Activated naive CD8-positive, alpha-beta T cell treated with anti-CD3 and anti-CD28 coated beads for 36 hours (primary cell): ENCODE measurements at regions not wholly inside any gene's neighbourhood (a gene's known extent, or its start where the extent isn't known, plus 50 kb on each side); places are given as distances from the start of the nearest gene placed in this dataset.
"Not testable (repeated sequence)": the region's sequence is repeated elsewhere in the genome, so short reads cannot be mapped to it uniquely, and the experiment has no call there.

ENCODE experiments used
- DNase-seq: peaks from one replicate; pipeline ENCODE4 v3.0.0; 2021
- H3K27ac Mint-ChIP-seq: one replicate; pipeline ENCODE4 v1.8.0; 2022; ENCODE audit warnings: mild to moderate bottlenecking, moderate library complexity, mixed read lengths
- H3K27me3 Mint-ChIP-seq: one replicate; pipeline ENCODE4 v1.8.0; 2022; ENCODE audit warnings: mild to moderate bottlenecking, mixed read lengths
- H3K36me3 Mint-ChIP-seq: one replicate; pipeline ENCODE4 v1.8.0; 2021; ENCODE audit warnings: mild to moderate bottlenecking, mixed read lengths
- H3K4me1 Mint-ChIP-seq: one replicate; pipeline ENCODE4 v1.8.0; 2021; ENCODE audit warnings: mixed read lengths
- H3K4me3 Mint-ChIP-seq: one replicate; pipeline ENCODE4 v1.8.0; 2022; ENCODE audit warnings: mild to moderate bottlenecking, moderate library complexity, mixed read lengths
- H3K9me3 Mint-ChIP-seq: one replicate; pipeline ENCODE4 v1.8.0; 2022; ENCODE audit warnings: mixed read lengths

GRCh38 chr10:10699427-10699826 lies 318.2 kb upstream of the CELF2 start:
- Mint-ChIP-seq H3K27ac (no peak overlapping the region), H3K4me1 (no peaks in the 10 kb centered on the region), H3K9me3 (no peaks in the 10 kb centered on the region), H3K4me3 (no peak overlapping the region), H3K36me3 (no peaks in the 10 kb centered on the region), H3K27me3 (peaks cover 8% of the 10 kb centered on the region)
- no peak for DNase-seq

GRCh38 chr10:10701084-10701611 lies 316.5 kb upstream of the CELF2 start:
- Mint-ChIP-seq H3K36me3 (no peaks in the 10 kb centered on the region), H3K4me3 (no peak overlapping the region), H3K27ac (no peak overlapping the region), H3K27me3 (peaks cover 11% of the 10 kb centered on the region), H3K4me1 (no peaks in the 10 kb centered on the region), H3K9me3 (no peaks in the 10 kb centered on the region)
- DNase-seq = no peak

- no peaks in the 10 kb centered on the region for H3K4me1 Mint-ChIP-seq
- peaks cover 6% of the 10 kb centered on the region for H3K27me3 Mint-ChIP-seq
- DNase-seq = no peak
- no peak overlapping the region for H3K27ac Mint-ChIP-seq
- no peak overlapping the region for H3K4me3 Mint-ChIP-seq
- H3K36me3 Mint-ChIP-seq = no peaks in the 10 kb centered on the region
- H3K9me3 Mint-ChIP-seq = no peaks in the 10 kb centered on the region
These were observed 315.5 kb upstream of the CELF2 start for GRCh38 chr10:10702211-10702610.

- H3K27me3 Mint-ChIP-seq = peaks cover 6% of the 10 kb centered on the region
- no peaks in the 10 kb centered on the region for H3K9me3 Mint-ChIP-seq
- no peak for DNase-seq
- no peak overlapping the region for H3K27ac Mint-ChIP-seq
- H3K4me1 Mint-ChIP-seq = no peaks in the 10 kb centered on the region
- no peaks in the 10 kb centered on the region for H3K36me3 Mint-ChIP-seq
- no peak overlapping the region for H3K4me3 Mint-ChIP-seq
These were observed 314.3 kb upstream of the CELF2 start for GRCh38 chr10:10703382-10703781.

- Mint-ChIP-seq H3K4me3 (no peak overlapping the region), H3K36me3 (no peaks in the 10 kb centered on the region), H3K4me1 (no peaks in the 10 kb centered on the region), H3K27me3 (peaks cover 5% of the 10 kb centered on the region), H3K27ac (no peak overlapping the region), H3K9me3 (no peaks in the 10 kb centered on the region)
- no peak for DNase-seq
These were observed 305.4 kb upstream of the CELF2 start for GRCh38 chr10:10712155-10712704.

- Mint-ChIP-seq H3K27me3 (peaks cover 5% of the 10 kb centered on the region), H3K4me3 (no peak overlapping the region), H3K4me1 (no peaks in the 10 kb centered on the region), H3K36me3 (no peaks in the 10 kb centered on the region), H3K9me3 (no peaks in the 10 kb centered on the region), H3K27ac (no peak overlapping the region)
- DNase-seq = no peak
These were observed 303.3 kb upstream of the CELF2 start for GRCh38 chr10:10714327-10714726.

- H3K9me3 Mint-ChIP-seq = no peaks in the 10 kb centered on the region
- no peaks in the 10 kb centered on the region for H3K36me3 Mint-ChIP-seq
- H3K4me3 Mint-ChIP-seq = no peak overlapping the region
- no peak for DNase-seq
- H3K27me3 Mint-ChIP-seq = no peaks in the 10 kb centered on the region
- H3K27ac Mint-ChIP-seq = no peak overlapping the region
- no peaks in the 10 kb centered on the region for H3K4me1 Mint-ChIP-seq
These were observed 300.7 kb upstream of the CELF2 start for GRCh38 chr10:10716972-10717371.

GRCh38 chr10:10722422-10722821 lies 295.2 kb upstream of the CELF2 start:
- Mint-ChIP-seq H3K36me3 (no peaks in the 10 kb centered on the region), H3K9me3 (no peaks in the 10 kb centered on the region), H3K27me3 (peaks cover 6% of the 10 kb centered on the region), H3K4me1 (no peaks in the 10 kb centered on the region), H3K27ac (no peak overlapping the region), H3K4me3 (no peak overlapping the region)
- DNase-seq = no peak

GRCh38 chr10:10725196-10725595 lies 292.5 kb upstream of the CELF2 start:
- Mint-ChIP-seq H3K36me3 (no peaks in the 10 kb centered on the region), H3K27ac (no peak overlapping the region), H3K9me3 (no peaks in the 10 kb centered on the region), H3K27me3 (peaks cover 6% of the 10 kb centered on the region), H3K4me3 (no peak overlapping the region), H3K4me1 (no peaks in the 10 kb centered on the region)
- DNase-seq = no peak

GRCh38 chr10:10726101-10726500 lies 291.6 kb upstream of the CELF2 start:
- no peak overlapping the region for H3K27ac Mint-ChIP-seq
- H3K27me3 Mint-ChIP-seq = peaks cover 6% of the 10 kb centered on the region
- H3K4me1 Mint-ChIP-seq = no peaks in the 10 kb centered on the region
- H3K36me3 Mint-ChIP-seq = no peaks in the 10 kb centered on the region
- H3K9me3 Mint-ChIP-seq = no peaks in the 10 kb centered on the region
- H3K4me3 Mint-ChIP-seq = no peak overlapping the region
- DNase-seq = no peak

- H3K4me1 Mint-ChIP-seq, H3K9me3 Mint-ChIP-seq: not testable (repeated sequence)
These were observed 290.3 kb upstream of the CELF2 start for GRCh38 chr10:10727411-10727810.

GRCh38 chr10:10727812-10728211 lies 289.9 kb upstream of the CELF2 start:
- Mint-ChIP-seq H3K36me3 (no peaks in the 10 kb centered on the region), H3K27ac (no peak overlapping the region), H3K9me3 (no peaks in the 10 kb centered on the region), H3K4me3 (no peak overlapping the region), H3K4me1 (no peaks in the 10 kb centered on the region), H3K27me3 (peaks cover 6% of the 10 kb centered on the region)
- no peak for DNase-seq

More at GRCh38 chr10:10727411-10727810, 290.3 kb upstream of the CELF2 start:
- not testable (repeated sequence) for DNase-seq, H3K27me3 Mint-ChIP-seq, H3K4me3 Mint-ChIP-seq, H3K27ac Mint-ChIP-seq, H3K36me3 Mint-ChIP-seq

GRCh38 chr10:10730471-10731043 lies 287.1 kb upstream of the CELF2 start:
- Mint-ChIP-seq H3K9me3 (no peaks in the 10 kb centered on the region), H3K27me3 (peaks cover 6% of the 10 kb centered on the region), H3K4me1 (no peaks in the 10 kb centered on the region), H3K27ac (no peak overlapping the region), H3K36me3 (no peaks in the 10 kb centered on the region), H3K4me3 (no peak overlapping the region)
- no peak for DNase-seq

GRCh38 chr10:10731366-10731765 lies 286.3 kb upstream of the CELF2 start:
- Mint-ChIP-seq H3K27me3 (peaks cover 9% of the 10 kb centered on the region), H3K9me3 (no peaks in the 10 kb centered on the region), H3K4me3 (no peak overlapping the region), H3K4me1 (no peaks in the 10 kb centered on the region), H3K36me3 (no peaks in the 10 kb centered on the region), H3K27ac (no peak overlapping the region)
- no peak for DNase-seq

GRCh38 chr10:10734356-10735064 lies 283.2 kb upstream of the CELF2 start:
- no peaks in the 10 kb centered on the region for H3K4me1 Mint-ChIP-seq
- no peak for DNase-seq
- no peaks in the 10 kb centered on the region for H3K36me3 Mint-ChIP-seq
- no peak overlapping the region for H3K27ac Mint-ChIP-seq
- no peaks in the 10 kb centered on the region for H3K9me3 Mint-ChIP-seq
- no peak overlapping the region for H3K4me3 Mint-ChIP-seq
- H3K27me3 Mint-ChIP-seq = peaks cover 20% of the 10 kb centered on the region

GRCh38 chr10:10745291-10745690 lies 272.4 kb upstream of the CELF2 start:
- Mint-ChIP-seq H3K4me3 (no peak overlapping the region), H3K36me3 (no peaks in the 10 kb centered on the region), H3K27ac (no peak overlapping the region), H3K27me3 (peaks cover 8% of the 10 kb centered on the region), H3K4me1 (no peaks in the 10 kb centered on the region), H3K9me3 (peaks cover 8% of the 10 kb centered on the region)
- no peak for DNase-seq
